K562 (cell line): ENCODE measurements at regions not wholly inside any gene's neighbourhood (a gene's known extent, or its start where the extent isn't known, plus 50 kb on each side); places are given as distances from the start of the nearest gene placed in this dataset.

Experiments used
- ATAC-seq: fragments of 200-7000 bp; cut with Tn5 transposase; 3 replicates; pipeline ENCODE4 v1.9.1; 2020; ENCODE audit warnings: moderate library complexity
- BruUV-seq: library from RNA; stranded (reverse); fragments of 400-500 nt; replicated peaks from 2 replicates; lab custom pipeline; 2021; lab: Mats Ljungman, UMichigan
- CTCF ChIA-PET: fragments of 300-600 bp; formaldehyde crosslinking; extraction: SDS; loops from one replicate; lab custom pipeline; 2021; ENCODE audit warnings: low intra/inter-chr PET ratio; lab: Yijun Ruan, JAX
- POLR2A ChIA-PET: fragments of 300-600, 350-650 bp; sonication (Branson Sonifier 250); formaldehyde crosslinking; extraction: SDS; loops from one replicate; lab custom pipeline; 2021; ENCODE audit warnings: antibody characterized with exemption, inconsistent platforms; lab: Yijun Ruan, JAX
- DNase-seq, 4 experiments: peaks; one replicate each; pipeline versions ENCODE4 v3.0.0 to v3.0.0-alpha.2; 2011 to 2018; ENCODE audit warnings: low spot score in 3 of 4, mixed read lengths in 3 of 4; ENCODE audit errors: extremely low read depth in 1 of 4
- FAIRE-seq: peaks from 2 replicates; lab custom pipeline; 2011; peaks lifted over from hg19 to GRCh38; lab: Jason Lieb, UNC
- H2AFZ ChIP-seq: 2 replicates; pipeline ENCODE4 v1.6.0; 2011; ENCODE audit warnings: low read depth, low read length, control low read depth, inconsistent platforms
- H3K27ac ChIP-seq: fragments of 200-600 bp; 3 replicates; pipeline ENCODE4 v1.8.0; 2011; ENCODE audit warnings: low read depth, mild to moderate bottlenecking, control low read depth, inconsistent platforms, low read length, moderate library complexity, mixed read lengths; ENCODE audit errors: extremely low read depth
- H3K27me3 ChIP-seq, 2 experiments: fragments of 300-600 bp in 1 of 2; 2 replicates in 1 of 2; 3 replicates in 1 of 2; pipeline versions ENCODE4 v1.6.0 to v1.8.0; 2011; ENCODE audit warnings: inconsistent platforms in 2 of 2, low read length in 2 of 2, mild to moderate bottlenecking in 1 of 2, mixed read lengths in 1 of 2, moderate library complexity in 1 of 2; ENCODE audit not compliant: control insufficient read depth in 2 of 2, insufficient read depth in 2 of 2
- H3K36me3 ChIP-seq: fragments of 300-600 bp; 3 replicates; pipeline ENCODE4 v1.8.0; 2011; ENCODE audit warnings: mild to moderate bottlenecking, low read length, inconsistent platforms; ENCODE audit not compliant: control insufficient read depth, insufficient read depth
- H3K4me1 ChIP-seq, 2 experiments: fragments of 200-600 bp in 1 of 2; replicated peaks in 1 of 2; 2 replicates in 1 of 2; 3 replicates in 1 of 2; pipeline versions ENCODE4 v1.5.1 to v1.8.0; 2011; ENCODE audit warnings: inconsistent platforms in 2 of 2, low read length in 2 of 2, mild to moderate bottlenecking in 1 of 2, mixed read lengths in 1 of 2, moderate library complexity in 1 of 2; ENCODE audit not compliant: control insufficient read depth in 2 of 2, insufficient read depth in 2 of 2
- H3K4me2 ChIP-seq: 2 replicates; pipeline ENCODE4 v1.6.1; 2011; ENCODE audit warnings: low read length, control low read depth, inconsistent platforms, mixed read lengths; ENCODE audit not compliant: insufficient read depth
- H3K4me3 ChIP-seq: fragments of 200-600 bp; sonication (generic), shearing (Covaris generic); 2 replicates; pipeline ENCODE4 v1.5.1; 2016; ENCODE audit warnings: control low read depth, inconsistent platforms
- H3K79me2 ChIP-seq: fragments of 200-600 bp; 3 replicates; pipeline ENCODE4 v1.8.0; 2011; ENCODE audit warnings: low read length, inconsistent platforms; ENCODE audit not compliant: control insufficient read depth, insufficient read depth
- H3K9ac ChIP-seq, 2 experiments: 2 replicates each; pipeline versions ENCODE4 v1.6.0 to v1.6.1; 2011; ENCODE audit warnings: low read depth in 2 of 2, low read length in 2 of 2, control low read depth in 1 of 2, inconsistent platforms in 1 of 2, mild to moderate bottlenecking in 1 of 2, mixed read lengths in 1 of 2; ENCODE audit not compliant: insufficient read depth in 1 of 2
- H3K9me1 ChIP-seq: one replicate; pipeline ENCODE4 v1.6.0; 2011; ENCODE audit warnings: inconsistent platforms, mild to moderate bottlenecking, low read length, moderate library complexity; ENCODE audit not compliant: control insufficient read depth, insufficient read depth
- H3K9me3 ChIP-seq: replicated peaks from 2 replicates; pipeline ENCODE4 v1.5.1; 2011; ENCODE audit warnings: low read depth, low read length, inconsistent platforms; ENCODE audit not compliant: control insufficient read depth, insufficient read depth
- H4K20me1 ChIP-seq: replicated peaks from 2 replicates; pipeline ENCODE4 v1.6.1; 2011; ENCODE audit warnings: low read length, inconsistent platforms, mixed read lengths; ENCODE audit not compliant: control insufficient read depth, insufficient read depth
- BRCA1 ChIP-seq, 2 experiments: fragments of 450-650 bp in 1 of 2; sonication (generic) in 1 of 2; formaldehyde crosslinking in 1 of 2; IDR thresholded peaks; 2 replicates each; pipeline versions ENCODE4 v1.5.0 to v1.6.1; 2017 to 2020; ENCODE audit warnings: mild to moderate bottlenecking in 1 of 2, missing genetic modification reagents in 1 of 2
- CCAR2 ChIP-seq: fragments of 200-400 bp; formaldehyde crosslinking; IDR thresholded peaks from 2 replicates; pipeline ENCODE4 v1.6.1; 2017; ENCODE audit warnings: mild to moderate bottlenecking, low read depth, low read length
- WGBS: fragments of 100-300 bp; shearing (Covaris generic); methylation state at CpG from one replicate; pipeline ENCODE4 v1.1.6; 2016; ENCODE audit warnings: low coverage, mixed read lengths; ENCODE audit not compliant: insufficient coverage; ENCODE audit errors: missing lambda C conversion rate; 5-methylcytosine and 5-hydroxymethylcytosine counted together
- in situ Hi-C: fragments of 300-500 bp; cut with MboI; formaldehyde crosslinking; loops from 4 replicates; pipeline ENCODE4 v1.15.0; 2018; ENCODE audit warnings: inconsistent platforms, mixed read lengths
- intact Hi-C: fragments of 100-400 bp; cut with micrococcal nuclease; formaldehyde crosslinking; loops from 2 replicates; pipeline ENCODE4 v1.14.2; 2022
- TF ChIP-seq, protein P1 (sequence below), 2 experiments: IDR thresholded peaks; 2 replicates each; pipeline ENCODE4 v1.6.1; 2012; ENCODE audit warnings: improper control_type of control experiment in 2 of 2, low read depth in 2 of 2, low read length in 2 of 2, borderline replicate concordance in 1 of 2
- TF ChIP-seq, protein P2 (sequence below): fragments of 450-650 bp; IDR thresholded peaks from one replicate; pipeline ENCODE4 v1.6.1; 2018; ENCODE audit warnings: mild to moderate bottlenecking, moderate library complexity; ENCODE audit not compliant: partially characterized antibody
- TF ChIP-seq, protein P3 (sequence below): fragments of 250-450 bp; sonication (Bioruptor Pico); IDR thresholded peaks from 2 replicates; pipeline ENCODE4 v1.4.0; 2020; ENCODE audit warnings: mild to moderate bottlenecking
- TF ChIP-seq, protein P4 (sequence below): sonication (generic); formaldehyde crosslinking; IDR thresholded peaks from 2 replicates; pipeline ENCODE4 v1.8.0; 2022; ENCODE audit warnings: mild to moderate bottlenecking, low read depth, missing genetic modification reagents
- TF ChIP-seq, protein P5 (sequence below): fragments of 450-650 bp; IDR thresholded peaks from 2 replicates; pipeline ENCODE4 v1.6.1; 2017; ENCODE audit warnings: antibody characterized with exemption

DNA sequence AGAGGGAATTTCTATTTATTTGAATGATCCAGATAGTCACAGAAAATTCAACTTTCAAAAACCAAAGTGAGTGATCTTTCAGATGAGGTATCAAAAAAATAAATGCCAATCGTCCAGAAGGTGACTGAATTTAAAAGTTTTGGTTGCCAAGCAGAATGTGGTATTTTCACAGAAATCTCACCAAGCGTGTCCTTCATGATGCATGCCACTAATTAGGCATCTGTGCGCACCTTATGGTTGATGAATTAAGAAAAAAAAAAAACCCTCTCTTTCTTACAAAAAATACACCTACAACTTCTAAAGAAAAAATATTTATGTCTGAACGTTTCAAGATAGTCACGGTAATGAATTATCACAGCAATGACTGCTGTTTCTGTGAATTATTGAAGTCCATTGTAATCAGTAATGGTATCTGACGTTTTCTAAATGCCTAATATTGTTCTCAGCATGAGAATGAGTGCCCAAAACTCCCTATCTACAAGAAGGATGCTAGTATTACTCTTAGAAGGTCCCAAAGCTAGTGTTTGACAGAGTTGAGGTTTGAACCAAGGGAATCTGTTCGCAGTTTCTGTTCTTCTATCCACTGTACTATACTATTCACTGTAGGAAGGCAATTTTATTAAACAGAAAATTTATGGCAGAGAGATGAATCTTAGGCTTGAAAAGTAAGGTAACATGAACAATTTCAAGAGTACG, 219.6 kb upstream of the NETO1 start (continued):
- TF ChIP-seq, protein P1, sequence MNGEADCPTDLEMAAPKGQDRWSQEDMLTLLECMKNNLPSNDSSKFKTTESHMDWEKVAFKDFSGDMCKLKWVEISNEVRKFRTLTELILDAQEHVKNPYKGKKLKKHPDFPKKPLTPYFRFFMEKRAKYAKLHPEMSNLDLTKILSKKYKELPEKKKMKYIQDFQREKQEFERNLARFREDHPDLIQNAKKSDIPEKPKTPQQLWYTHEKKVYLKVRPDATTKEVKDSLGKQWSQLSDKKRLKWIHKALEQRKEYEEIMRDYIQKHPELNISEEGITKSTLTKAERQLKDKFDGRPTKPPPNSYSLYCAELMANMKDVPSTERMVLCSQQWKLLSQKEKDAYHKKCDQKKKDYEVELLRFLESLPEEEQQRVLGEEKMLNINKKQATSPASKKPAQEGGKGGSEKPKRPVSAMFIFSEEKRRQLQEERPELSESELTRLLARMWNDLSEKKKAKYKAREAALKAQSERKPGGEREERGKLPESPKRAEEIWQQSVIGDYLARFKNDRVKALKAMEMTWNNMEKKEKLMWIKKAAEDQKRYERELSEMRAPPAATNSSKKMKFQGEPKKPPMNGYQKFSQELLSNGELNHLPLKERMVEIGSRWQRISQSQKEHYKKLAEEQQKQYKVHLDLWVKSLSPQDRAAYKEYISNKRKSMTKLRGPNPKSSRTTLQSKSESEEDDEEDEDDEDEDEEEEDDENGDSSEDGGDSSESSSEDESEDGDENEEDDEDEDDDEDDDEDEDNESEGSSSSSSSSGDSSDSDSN (IDR thresholded peaks at IDR 0.05; ENCODE audit: borderline replicate concordance in 1 of 2, low read depth in 2 of 2, low read length in 2 of 2), result no peak
- no peak for TF ChIP-seq CCAR2

DNA sequence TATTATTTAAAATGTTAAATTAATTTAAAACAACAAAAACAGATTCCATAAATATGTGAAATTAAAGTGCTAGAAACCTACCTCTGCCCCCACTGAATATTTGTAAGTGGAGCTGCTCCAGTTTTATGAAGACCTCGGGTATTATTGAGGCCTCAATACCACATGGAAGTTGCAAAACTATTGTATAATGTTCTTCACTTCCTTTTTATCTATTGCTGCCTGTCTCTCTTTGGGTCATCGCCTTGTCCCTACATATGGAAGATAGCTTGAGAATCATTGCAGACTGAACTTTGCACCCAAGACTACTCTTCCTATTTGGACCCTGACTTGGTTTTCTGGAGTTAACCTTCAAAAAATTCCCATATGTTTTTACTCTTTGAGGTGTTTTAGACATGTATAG, 212.1 kb upstream of the NETO1 start:
- Histone ChIP-seq H4K20me1 (no peaks in the 10 kb centered on the region), H3K4me2 (no peak overlapping the region), H2AFZ (no peak overlapping the region), H3K9me3 (no peaks in the 10 kb centered on the region), H3K9me1 (no peaks in the 10 kb centered on the region), H3K79me2 (no peaks in the 10 kb centered on the region), H3K27me3 (no peaks in the 10 kb centered on the region), H3K27ac (no peak overlapping the region), H3K36me3 (no peaks in the 10 kb centered on the region), H3K4me3 (no peak overlapping the region), H3K9ac (no peak overlapping the region), H3K4me1 (no peaks in the 10 kb centered on the region)
- FAIRE-seq, result no peak
- BruUV-seq, result no TSS peak
- TF ChIP-seq, protein P2, sequence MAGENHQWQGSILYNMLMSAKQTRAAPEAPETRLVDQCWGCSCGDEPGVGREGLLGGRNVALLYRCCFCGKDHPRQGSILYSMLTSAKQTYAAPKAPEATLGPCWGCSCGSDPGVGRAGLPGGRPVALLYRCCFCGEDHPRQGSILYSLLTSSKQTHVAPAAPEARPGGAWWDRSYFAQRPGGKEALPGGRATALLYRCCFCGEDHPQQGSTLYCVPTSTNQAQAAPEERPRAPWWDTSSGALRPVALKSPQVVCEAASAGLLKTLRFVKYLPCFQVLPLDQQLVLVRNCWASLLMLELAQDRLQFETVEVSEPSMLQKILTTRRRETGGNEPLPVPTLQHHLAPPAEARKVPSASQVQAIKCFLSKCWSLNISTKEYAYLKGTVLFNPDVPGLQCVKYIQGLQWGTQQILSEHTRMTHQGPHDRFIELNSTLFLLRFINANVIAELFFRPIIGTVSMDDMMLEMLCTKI, result no peak
- TF ChIP-seq, protein P3, sequence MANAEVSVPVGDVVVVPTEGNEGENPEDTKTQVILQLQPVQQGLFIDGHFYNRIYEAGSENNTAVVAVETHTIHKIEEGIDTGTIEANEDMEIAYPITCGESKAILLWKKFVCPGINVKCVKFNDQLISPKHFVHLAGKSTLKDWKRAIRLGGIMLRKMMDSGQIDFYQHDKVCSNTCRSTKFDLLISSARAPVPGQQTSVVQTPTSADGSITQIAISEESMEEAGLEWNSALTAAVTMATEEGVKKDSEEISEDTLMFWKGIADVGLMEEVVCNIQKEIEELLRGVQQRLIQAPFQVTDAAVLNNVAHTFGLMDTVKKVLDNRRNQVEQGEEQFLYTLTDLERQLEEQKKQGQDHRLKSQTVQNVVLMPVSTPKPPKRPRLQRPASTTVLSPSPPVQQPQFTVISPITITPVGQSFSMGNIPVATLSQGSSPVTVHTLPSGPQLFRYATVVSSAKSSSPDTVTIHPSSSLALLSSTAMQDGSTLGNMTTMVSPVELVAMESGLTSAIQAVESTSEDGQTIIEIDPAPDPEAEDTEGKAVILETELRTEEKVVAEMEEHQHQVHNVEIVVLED, result no peak
- no peak for TF ChIP-seq BRCA1 (IDR thresholded peaks at IDR 0.05)
- no peak for TF ChIP-seq BRCA1 (CRISPR knock-in tag; IDR thresholded peaks at IDR 0.05)
- TF ChIP-seq, protein P4, sequence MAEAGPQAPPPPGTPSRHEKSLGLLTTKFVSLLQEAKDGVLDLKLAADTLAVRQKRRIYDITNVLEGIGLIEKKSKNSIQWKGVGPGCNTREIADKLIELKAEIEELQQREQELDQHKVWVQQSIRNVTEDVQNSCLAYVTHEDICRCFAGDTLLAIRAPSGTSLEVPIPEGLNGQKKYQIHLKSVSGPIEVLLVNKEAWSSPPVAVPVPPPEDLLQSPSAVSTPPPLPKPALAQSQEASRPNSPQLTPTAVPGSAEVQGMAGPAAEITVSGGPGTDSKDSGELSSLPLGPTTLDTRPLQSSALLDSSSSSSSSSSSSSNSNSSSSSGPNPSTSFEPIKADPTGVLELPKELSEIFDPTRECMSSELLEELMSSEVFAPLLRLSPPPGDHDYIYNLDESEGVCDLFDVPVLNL (CRISPR knock-in tag), result no peak
- TF ChIP-seq, protein P5, sequence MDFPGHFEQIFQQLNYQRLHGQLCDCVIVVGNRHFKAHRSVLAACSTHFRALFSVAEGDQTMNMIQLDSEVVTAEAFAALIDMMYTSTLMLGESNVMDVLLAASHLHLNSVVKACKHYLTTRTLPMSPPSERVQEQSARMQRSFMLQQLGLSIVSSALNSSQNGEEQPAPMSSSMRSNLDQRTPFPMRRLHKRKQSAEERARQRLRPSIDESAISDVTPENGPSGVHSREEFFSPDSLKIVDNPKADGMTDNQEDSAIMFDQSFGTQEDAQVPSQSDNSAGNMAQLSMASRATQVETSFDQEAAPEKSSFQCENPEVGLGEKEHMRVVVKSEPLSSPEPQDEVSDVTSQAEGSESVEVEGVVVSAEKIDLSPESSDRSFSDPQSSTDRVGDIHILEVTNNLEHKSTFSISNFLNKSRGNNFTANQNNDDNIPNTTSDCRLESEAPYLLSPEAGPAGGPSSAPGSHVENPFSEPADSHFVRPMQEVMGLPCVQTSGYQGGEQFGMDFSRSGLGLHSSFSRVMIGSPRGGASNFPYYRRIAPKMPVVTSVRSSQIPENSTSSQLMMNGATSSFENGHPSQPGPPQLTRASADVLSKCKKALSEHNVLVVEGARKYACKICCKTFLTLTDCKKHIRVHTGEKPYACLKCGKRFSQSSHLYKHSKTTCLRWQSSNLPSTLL, result no peak
- ATAC-seq, result no peak
- intact Hi-C loops (no loop called here), in situ Hi-C loops (no loop called here)
- POLR2A ChIA-PET, result no interaction called here
- CTCF ChIA-PET, result no interaction called here
- no peak for DNase-seq
- 4% methylated on average over 2 of the region's 2 CpGs for WGBS
